ENCODE measurements at regions not wholly inside any gene's neighbourhood (a gene's known extent, or its start where the extent isn't known, plus 50 kb on each side); places are given as distances from the start of the nearest gene placed in this dataset.

- no peaks in the 10 kb centered on the region for H3K79me2 ChIP-seq (ENCODE audit: insufficient read depth)
- H3K27me3 ChIP-seq (replicated peaks; ENCODE audit: insufficient read depth): no peaks in the 10 kb centered on the region
- no peaks in the 10 kb centered on the region for H3K9me3 ChIP-seq (ENCODE audit: low read depth)
- no peak overlapping the region for H3K4me2 ChIP-seq (ENCODE audit: unreplicated experiment)
- no peak overlapping the region for H2AFZ ChIP-seq
- H3F3A ChIP-seq (ENCODE audit: insufficient read depth): no peaks in the 10 kb centered on the region
- H3K36me3 ChIP-seq (ENCODE audit: low read depth): no peaks in the 10 kb centered on the region
- H3K9me2 ChIP-seq (ENCODE audit: insufficient read depth): no peaks in the 10 kb centered on the region
- H3K4me3 ChIP-seq: no peak overlapping the region
- no peak overlapping the region for H3K9ac ChIP-seq
- no peak for TF ChIP-seq EZH2 (IDR thresholded peaks at IDR 0.05; ENCODE audit: insufficient read depth, poor library complexity, severe bottlenecking)
- TF ChIP-seq EZH2phosphoT487 (IDR thresholded peaks at IDR 0.05; ENCODE audit: insufficient read depth, low read depth): no peak
- DNase-seq: no peak
- no peaks in the 10 kb centered on the region for H3K4me1 ChIP-seq (ENCODE audit: insufficient read depth)
- no peak overlapping the region for H3K27ac ChIP-seq
- in situ Hi-C loops (cut with MboI): no loop called here
- no peaks in the 10 kb centered on the region for H4K20me1 ChIP-seq (ENCODE audit: insufficient read depth)
Observed at GRCh38 chr6:128676456-128676855, 156.1 kb upstream of the PTPRK start.

GRCh38 chr6:128672023-128672422 lies 151.6 kb upstream of the PTPRK start:
- Histone ChIP-seq H3K36me3 (ENCODE audit: low read depth) (no peaks in the 10 kb centered on the region), H3F3A (ENCODE audit: insufficient read depth) (no peaks in the 10 kb centered on the region), H3K9ac (no peak overlapping the region), H3K4me1 (ENCODE audit: insufficient read depth) (no peaks in the 10 kb centered on the region), H4K20me1 (ENCODE audit: insufficient read depth) (no peaks in the 10 kb centered on the region), H3K27me3 (replicated peaks; ENCODE audit: insufficient read depth) (no peaks in the 10 kb centered on the region), H3K4me2 (ENCODE audit: unreplicated experiment) (no peak overlapping the region), H3K9me2 (ENCODE audit: insufficient read depth) (no peaks in the 10 kb centered on the region), H3K27ac (no peak overlapping the region), H3K9me3 (ENCODE audit: low read depth) (no peaks in the 10 kb centered on the region), H3K4me3 (no peak overlapping the region), H2AFZ (no peak overlapping the region), H3K79me2 (ENCODE audit: insufficient read depth) (no peaks in the 10 kb centered on the region)
- WGBS, 2 experiments (ENCODE audit: low coverage in 1 of 2, low lambda C conversion rate in 2 of 2, missing lambda C conversion rate in 2 of 2): 95 to 97% methylated on average over 3 of the region's 3 CpGs
- no peak for DNase-seq
- TF ChIP-seq EZH2 (IDR thresholded peaks at IDR 0.05; ENCODE audit: insufficient read depth, poor library complexity, severe bottlenecking) (no peak), EZH2phosphoT487 (IDR thresholded peaks at IDR 0.05; ENCODE audit: insufficient read depth, low read depth) (no peak)
- in situ Hi-C loops (cut with MboI): no loop called here

GRCh38 chr6:128667339-128667858 lies 147.0 kb upstream of the PTPRK start:
- Histone ChIP-seq H3K27me3 (replicated peaks; ENCODE audit: insufficient read depth) (no peaks in the 10 kb centered on the region), H3K9me3 (ENCODE audit: low read depth) (no peaks in the 10 kb centered on the region), H3K79me2 (ENCODE audit: insufficient read depth) (no peaks in the 10 kb centered on the region), H3K27ac (no peak overlapping the region), H3K9me2 (ENCODE audit: insufficient read depth) (no peaks in the 10 kb centered on the region), H3K36me3 (ENCODE audit: low read depth) (no peaks in the 10 kb centered on the region), H2AFZ (no peak overlapping the region), H3K4me1 (ENCODE audit: insufficient read depth) (no peaks in the 10 kb centered on the region), H3K4me2 (ENCODE audit: unreplicated experiment) (no peak overlapping the region), H4K20me1 (ENCODE audit: insufficient read depth) (no peaks in the 10 kb centered on the region), H3F3A (ENCODE audit: insufficient read depth) (no peaks in the 10 kb centered on the region), H3K4me3 (no peak overlapping the region), H3K9ac (no peak overlapping the region)
- no peak for DNase-seq
- WGBS, 2 experiments (ENCODE audit: low coverage in 1 of 2, low lambda C conversion rate in 2 of 2, missing lambda C conversion rate in 2 of 2): 82 to 86% methylated on average over 4 of the region's 4 CpGs
- TF ChIP-seq EZH2phosphoT487 (IDR thresholded peaks at IDR 0.05; ENCODE audit: insufficient read depth, low read depth) (no peak), EZH2 (IDR thresholded peaks at IDR 0.05; ENCODE audit: insufficient read depth, poor library complexity, severe bottlenecking) (no peak)
- in situ Hi-C loops (cut with MboI): no loop called here

GRCh38 chr6:128666405-128666804 lies 146.0 kb upstream of the PTPRK start:
- H3K27me3 ChIP-seq (replicated peaks; ENCODE audit: insufficient read depth): no peaks in the 10 kb centered on the region
- no peaks in the 10 kb centered on the region for H4K20me1 ChIP-seq (ENCODE audit: insufficient read depth)
- no peak overlapping the region for H3K4me3 ChIP-seq
- H3K9me3 ChIP-seq (ENCODE audit: low read depth): no peaks in the 10 kb centered on the region
- H3K27ac ChIP-seq: no peak overlapping the region
- 69 to 78% methylated on average over 2 of the region's 2 CpGs for WGBS, 2 experiments (ENCODE audit: low coverage in 1 of 2, low lambda C conversion rate in 2 of 2, missing lambda C conversion rate in 2 of 2)
- H3K79me2 ChIP-seq (ENCODE audit: insufficient read depth): no peaks in the 10 kb centered on the region
- no peak overlapping the region for H3K4me2 ChIP-seq (ENCODE audit: unreplicated experiment)
- no peak for DNase-seq
- in situ Hi-C loops (cut with MboI): no loop called here
- no peak overlapping the region for H2AFZ ChIP-seq
- no peak overlapping the region for H3K9ac ChIP-seq
- H3F3A ChIP-seq (ENCODE audit: insufficient read depth): no peaks in the 10 kb centered on the region
- TF ChIP-seq EZH2phosphoT487 (IDR thresholded peaks at IDR 0.05; ENCODE audit: insufficient read depth, low read depth) (no peak), EZH2 (IDR thresholded peaks at IDR 0.05; ENCODE audit: insufficient read depth, poor library complexity, severe bottlenecking) (no peak)
- H3K4me1 ChIP-seq (ENCODE audit: insufficient read depth): no peaks in the 10 kb centered on the region
- H3K9me2 ChIP-seq (ENCODE audit: insufficient read depth): no peaks in the 10 kb centered on the region
- H3K36me3 ChIP-seq (ENCODE audit: low read depth): no peaks in the 10 kb centered on the region

GRCh38 chr6:128663238-128663637 lies 142.8 kb upstream of the PTPRK start:
- H3K9me2 ChIP-seq (ENCODE audit: insufficient read depth): no peaks in the 10 kb centered on the region
- H3K36me3 ChIP-seq (ENCODE audit: low read depth): no peaks in the 10 kb centered on the region
- H3K4me2 ChIP-seq (ENCODE audit: unreplicated experiment): no peak overlapping the region
- TF ChIP-seq EZH2phosphoT487 (IDR thresholded peaks at IDR 0.05; ENCODE audit: insufficient read depth, low read depth): no peak
- no peak for TF ChIP-seq EZH2 (IDR thresholded peaks at IDR 0.05; ENCODE audit: insufficient read depth, poor library complexity, severe bottlenecking)
- H3F3A ChIP-seq (ENCODE audit: insufficient read depth): no peaks in the 10 kb centered on the region
- DNase-seq: no peak
- H3K9ac ChIP-seq: no peak overlapping the region
- no peaks in the 10 kb centered on the region for H3K4me1 ChIP-seq (ENCODE audit: insufficient read depth)
- no peaks in the 10 kb centered on the region for H3K79me2 ChIP-seq (ENCODE audit: insufficient read depth)
- H3K27ac ChIP-seq: no peak overlapping the region
- no peak overlapping the region for H2AFZ ChIP-seq
- no peaks in the 10 kb centered on the region for H3K27me3 ChIP-seq (replicated peaks; ENCODE audit: insufficient read depth)
- in situ Hi-C loops (cut with MboI): no loop called here
- no peaks in the 10 kb centered on the region for H4K20me1 ChIP-seq (ENCODE audit: insufficient read depth)
- H3K4me3 ChIP-seq: no peak overlapping the region
- no peaks in the 10 kb centered on the region for H3K9me3 ChIP-seq (ENCODE audit: low read depth)
- WGBS, 2 experiments (ENCODE audit: low coverage in 1 of 2, low lambda C conversion rate in 2 of 2, missing lambda C conversion rate in 2 of 2): 98 to 100% methylated on average over 2 of the region's 2 CpGs

Data from GM23248 (cell line).